ENCODE measurements at regions not wholly inside any gene's neighbourhood (a gene's known extent, or its start where the extent isn't known, plus 50 kb on each side); places are given as distances from the start of the nearest gene placed in this dataset.
A peak's percentile ranks its signal among the peaks of the same experiment; 100 is the strongest.

- Histone ChIP-seq H3K36me3 (ENCODE audit: control insufficient read depth, insufficient read depth, low read length) (no peaks in the 10 kb centered on the region), H3K9ac (ENCODE audit: insufficient read depth, low read length) (no peak overlapping the region), H3K27ac (ENCODE audit: insufficient read depth, low read length) (no peak overlapping the region), H3K9me3 (ENCODE audit: control insufficient read depth, insufficient read depth, low read depth, low read length) (no peaks in the 10 kb centered on the region), H3K4me1 (ENCODE audit: control insufficient read depth, extremely low read depth, insufficient read depth, low read length) (no peaks in the 10 kb centered on the region), H3K4me2 (ENCODE audit: extremely low read depth, insufficient read depth, low read length) (no peak overlapping the region), H3K27me3 (ENCODE audit: control insufficient read depth, insufficient read depth, low read length) (no peaks in the 10 kb centered on the region), H3K4me3 (replicated peaks in 1 of 4; ENCODE audit: control extremely low read depth in 1 of 4, insufficient read depth in 1 of 4, low read depth in 3 of 4, low read length in 4 of 4) (no peak overlapping the region), H4K20me1 (ENCODE audit: control insufficient read depth, extremely low read depth, insufficient read depth, low read length) (no peaks in the 10 kb centered on the region), H2AFZ (ENCODE audit: low read length) (no peak overlapping the region), H3K79me2 (ENCODE audit: control insufficient read depth, insufficient read depth, low read length) (no peaks in the 10 kb centered on the region)
- TF ChIP-seq EZH2 (IDR thresholded peaks at IDR 0.05; ENCODE audit: low read length, missing control alignments) (no peak), CTCF (conservative IDR thresholded peaks at IDR 0.05 in 1 of 2, IDR thresholded peaks at IDR 0.05 in 1 of 2; ENCODE audit: low read depth in 1 of 2, low read length in 2 of 2) (no peak)
- peak in 1 of 2 donors; percentile 24 for DNase-seq (ENCODE audit: low read depth in 2 of 2)
Measured at GRCh38 chrX:97987979-97988378, 1104.3 kb downstream of the RPA4 start.

- H3K79me2 ChIP-seq (ENCODE audit: control insufficient read depth, insufficient read depth, low read length): no peaks in the 10 kb centered on the region
- H3K4me3 ChIP-seq (replicated peaks in 1 of 4; ENCODE audit: control extremely low read depth in 1 of 4, insufficient read depth in 1 of 4, low read depth in 3 of 4, low read length in 4 of 4): no peak overlapping the region
- no peak overlapping the region for H3K9ac ChIP-seq (ENCODE audit: insufficient read depth, low read length)
- H4K20me1 ChIP-seq (ENCODE audit: control insufficient read depth, extremely low read depth, insufficient read depth, low read length): no peaks in the 10 kb centered on the region
- H3K27ac ChIP-seq (ENCODE audit: insufficient read depth, low read length): no peak overlapping the region
- no peaks in the 10 kb centered on the region for H3K4me1 ChIP-seq (ENCODE audit: control insufficient read depth, extremely low read depth, insufficient read depth, low read length)
- no peak overlapping the region for H3K4me2 ChIP-seq (ENCODE audit: extremely low read depth, insufficient read depth, low read length)
- no peaks in the 10 kb centered on the region for H3K9me3 ChIP-seq (ENCODE audit: control insufficient read depth, insufficient read depth, low read depth, low read length)
- DNase-seq (ENCODE audit: low read depth in 2 of 2): no peak
- H3K36me3 ChIP-seq (ENCODE audit: control insufficient read depth, insufficient read depth, low read length): no peaks in the 10 kb centered on the region
- TF ChIP-seq EZH2 (IDR thresholded peaks at IDR 0.05; ENCODE audit: low read length, missing control alignments): no peak
- no peak for TF ChIP-seq CTCF (conservative IDR thresholded peaks at IDR 0.05 in 1 of 2, IDR thresholded peaks at IDR 0.05 in 1 of 2; ENCODE audit: low read depth in 1 of 2, low read length in 2 of 2)
- H3K27me3 ChIP-seq (ENCODE audit: control insufficient read depth, insufficient read depth, low read length): no peaks in the 10 kb centered on the region
- H2AFZ ChIP-seq (ENCODE audit: low read length): no peak overlapping the region
Measured at GRCh38 chrX:97995834-97996233, 1112.1 kb downstream of the RPA4 start.

- TF ChIP-seq EZH2 (IDR thresholded peaks at IDR 0.05; ENCODE audit: low read length, missing control alignments) (no peak), CTCF (conservative IDR thresholded peaks at IDR 0.05 in 1 of 2, IDR thresholded peaks at IDR 0.05 in 1 of 2; ENCODE audit: low read depth in 1 of 2, low read length in 2 of 2) (no peak)
- no peaks in the 10 kb centered on the region for H3K36me3 ChIP-seq (ENCODE audit: control insufficient read depth, insufficient read depth, low read length)
- DNase-seq (ENCODE audit: low read depth in 2 of 2): no peak
- no peak overlapping the region for H2AFZ ChIP-seq (ENCODE audit: low read length)
- no peak overlapping the region for H3K4me3 ChIP-seq (replicated peaks in 1 of 4; ENCODE audit: control extremely low read depth in 1 of 4, insufficient read depth in 1 of 4, low read depth in 3 of 4, low read length in 4 of 4)
- no peaks in the 10 kb centered on the region for H3K79me2 ChIP-seq (ENCODE audit: control insufficient read depth, insufficient read depth, low read length)
- H3K9ac ChIP-seq (ENCODE audit: insufficient read depth, low read length): no peak overlapping the region
- H3K27ac ChIP-seq (ENCODE audit: insufficient read depth, low read length): no peak overlapping the region
- no peaks in the 10 kb centered on the region for H3K9me3 ChIP-seq (ENCODE audit: control insufficient read depth, insufficient read depth, low read depth, low read length)
- no peaks in the 10 kb centered on the region for H3K4me1 ChIP-seq (ENCODE audit: control insufficient read depth, extremely low read depth, insufficient read depth, low read length)
- H3K27me3 ChIP-seq (ENCODE audit: control insufficient read depth, insufficient read depth, low read length): no peaks in the 10 kb centered on the region
- no peaks in the 10 kb centered on the region for H4K20me1 ChIP-seq (ENCODE audit: control insufficient read depth, extremely low read depth, insufficient read depth, low read length)
- no peak overlapping the region for H3K4me2 ChIP-seq (ENCODE audit: extremely low read depth, insufficient read depth, low read length)
Measured at GRCh38 chrX:98028691-98029090, 1145.0 kb downstream of the RPA4 start.
